Keratinocyte (primary cell): ENCODE measurements at regions not wholly inside any gene's neighbourhood (a gene's known extent, or its start where the extent isn't known, plus 50 kb on each side); places are given as distances from the start of the nearest gene placed in this dataset.
"Not testable (repeated sequence)": the region's sequence is repeated elsewhere in the genome, so short reads cannot be mapped to it uniquely, and the experiment has no call there.

ENCODE experiments used
- DNase-seq: peaks from one replicate; pipeline ENCODE4 v3.0.0-alpha.2; 2011; ENCODE audit warnings: low read depth, missing footprints, low spot score
- FAIRE-seq: peaks from 2 replicates; lab custom pipeline; 2011; peaks lifted over from hg19 to GRCh38; lab: Jason Lieb, UNC
- H2AFZ ChIP-seq: 2 replicates; pipeline ENCODE4 v1.6.0; 2012; ENCODE audit warnings: low read length, control low read depth, inconsistent platforms; ENCODE audit not compliant: control insufficient read depth
- H3K27ac ChIP-seq: 2 replicates; pipeline ENCODE4 v1.5.1; 2011; ENCODE audit warnings: low read length; ENCODE audit not compliant: control insufficient read depth, insufficient read depth
- H3K27me3 ChIP-seq: 3 replicates; pipeline ENCODE4 v1.6.0; 2011; ENCODE audit warnings: low read length; ENCODE audit not compliant: control insufficient read depth, insufficient read depth; ENCODE audit errors: extremely low read depth
- H3K36me3 ChIP-seq, 2 experiments: 2 replicates in 1 of 2; 3 replicates in 1 of 2; pipeline ENCODE4 v1.5.1; 2011; ENCODE audit warnings: low read length in 2 of 2, mild to moderate bottlenecking in 1 of 2; ENCODE audit not compliant: control insufficient read depth in 2 of 2, insufficient read depth in 2 of 2; ENCODE audit errors: extremely low read depth in 1 of 2
- H3K4me1 ChIP-seq: 3 replicates; pipeline ENCODE4 v1.5.1; 2011; ENCODE audit warnings: low read length; ENCODE audit not compliant: control insufficient read depth, insufficient read depth; ENCODE audit errors: extremely low read depth
- H3K4me2 ChIP-seq: 3 replicates; pipeline ENCODE4 v1.6.0; 2011; ENCODE audit warnings: low read depth, low read length; ENCODE audit not compliant: control insufficient read depth, insufficient read depth; ENCODE audit errors: extremely low read depth
- H3K4me3 ChIP-seq, 3 experiments: fragments of 200-600 bp in 1 of 3; sonication (generic) in 1 of 3; 2 replicates in 2 of 3; 3 replicates in 1 of 3; pipeline ENCODE4 v1.5.1; 2011 to 2016; ENCODE audit warnings: low read length in 3 of 3, mild to moderate bottlenecking in 3 of 3, control low read depth in 2 of 3, inconsistent platforms in 1 of 3, low read depth in 1 of 3, mixed read lengths in 1 of 3, mixed run types in 1 of 3, moderate library complexity in 1 of 3; ENCODE audit not compliant: control insufficient read depth in 2 of 3, insufficient read depth in 2 of 3; ENCODE audit errors: extremely low read depth in 1 of 3
- H3K79me2 ChIP-seq: 2 replicates; pipeline ENCODE4 v1.6.0; 2012; ENCODE audit warnings: low read length; ENCODE audit not compliant: control insufficient read depth, insufficient read depth
- H3K9ac ChIP-seq: 3 replicates; pipeline ENCODE4 v1.6.0; 2011; ENCODE audit warnings: low read length; ENCODE audit not compliant: control insufficient read depth, insufficient read depth; ENCODE audit errors: extremely low read depth
- H3K9me1 ChIP-seq: 3 replicates; pipeline ENCODE4 v1.6.0; 2011; ENCODE audit warnings: low read length; ENCODE audit not compliant: control insufficient read depth, insufficient read depth; ENCODE audit errors: extremely low read depth
- H3K9me3 ChIP-seq: 2 replicates; pipeline ENCODE4 v1.5.1; 2012; ENCODE audit warnings: low read depth, low read length; ENCODE audit not compliant: control insufficient read depth
- H4K20me1 ChIP-seq: 3 replicates; pipeline ENCODE4 v1.6.0; 2011; ENCODE audit warnings: low read length; ENCODE audit not compliant: control insufficient read depth, insufficient read depth; ENCODE audit errors: extremely low read depth
- CTCF ChIP-seq, 3 experiments: IDR thresholded peaks in 1 of 3; conservative IDR thresholded peaks in 1 of 3; optimal IDR thresholded peaks in 1 of 3; 2 replicates in 2 of 3; 3 replicates in 1 of 3; pipeline versions ENCODE3 to v1.5.1; 2011; ENCODE audit warnings: low read length in 3 of 3, mild to moderate bottlenecking in 3 of 3, moderate library complexity in 2 of 3, control low read depth in 1 of 3, inconsistent platforms in 1 of 3; ENCODE audit not compliant: insufficient read depth in 2 of 3; ENCODE audit errors: extremely low read depth in 1 of 3
- EZH2 ChIP-seq: IDR thresholded peaks from one replicate; pipeline ENCODE4 v1.6.1; 2012; ENCODE audit warnings: inconsistent platforms, mild to moderate bottlenecking, low read length, moderate library complexity
- dilution Hi-C: fragments of 300-500 bp; cut with MboI; formaldehyde crosslinking; loops from one replicate; pipeline ENCODE4 v1.7.0; 2020; ENCODE audit warnings: low sequenced_read_pairs; ENCODE audit not compliant: extremely low pct_ligation_motif_present

GRCh38 chr12:78279567-78279966, 448.9 kb downstream of the NAV3 start:
- Histone ChIP-seq H3K9me3 (no peaks in the 10 kb centered on the region), H3K4me1 (no peaks in the 10 kb centered on the region), H3K27ac (no peak overlapping the region), H2AFZ (no peak overlapping the region), H3K9ac (no peak overlapping the region), H4K20me1 (no peaks in the 10 kb centered on the region), H3K36me3 (no peaks in the 10 kb centered on the region), H3K9me1 (no peaks in the 10 kb centered on the region), H3K4me3 (no peak overlapping the region), H3K4me2 (no peak overlapping the region), H3K79me2 (no peaks in the 10 kb centered on the region), H3K27me3 (no peaks in the 10 kb centered on the region)
- no peak for TF ChIP-seq CTCF (optimal IDR thresholded peaks at IDR 0.05 in 1 of 3, IDR thresholded peaks at IDR 0.05 in 1 of 3, conservative IDR thresholded peaks at IDR 0.05 in 1 of 3; ENCODE audit: extremely low read depth in 1 of 3, insufficient read depth in 2 of 3, low read length in 3 of 3)
- no peak for TF ChIP-seq EZH2
- DNase-seq: no peak
- FAIRE-seq: no peak
- dilution Hi-C loops: no loop called here

GRCh38 chr12:78281102-78281501, 450.4 kb downstream of the NAV3 start:
- H3K27me3 ChIP-seq, H3K4me3 ChIP-seq, DNase-seq, FAIRE-seq, H3K79me2 ChIP-seq, H3K4me1 ChIP-seq, H3K9ac ChIP-seq, H4K20me1 ChIP-seq, H2AFZ ChIP-seq, H3K9me1 ChIP-seq, H3K4me2 ChIP-seq, H3K36me3 ChIP-seq, dilution Hi-C loops, H3K9me3 ChIP-seq, H3K27ac ChIP-seq: not testable (repeated sequence)

GRCh38 chr12:78284417-78284816, 453.7 kb downstream of the NAV3 start:
- Histone ChIP-seq H4K20me1 (no peaks in the 10 kb centered on the region), H3K36me3 (no peaks in the 10 kb centered on the region), H3K9me3 (no peaks in the 10 kb centered on the region), H3K27ac (no peak overlapping the region), H3K9me1 (no peaks in the 10 kb centered on the region), H3K4me2 (no peak overlapping the region), H3K27me3 (no peaks in the 10 kb centered on the region), H2AFZ (no peak overlapping the region), H3K79me2 (no peaks in the 10 kb centered on the region), H3K4me3 (no peak overlapping the region), H3K9ac (no peak overlapping the region), H3K4me1 (no peaks in the 10 kb centered on the region)
- FAIRE-seq: no peak
- dilution Hi-C loops: no loop called here
- no peak for DNase-seq
- no peak for TF ChIP-seq CTCF (optimal IDR thresholded peaks at IDR 0.05 in 1 of 3, IDR thresholded peaks at IDR 0.05 in 1 of 3, conservative IDR thresholded peaks at IDR 0.05 in 1 of 3; ENCODE audit: extremely low read depth in 1 of 3, insufficient read depth in 2 of 3, low read length in 3 of 3)
- no peak for TF ChIP-seq EZH2
